CD14-positive monocyte (primary cell): ENCODE measurements at regions not wholly inside any gene's neighbourhood (a gene's known extent, or its start where the extent isn't known, plus 50 kb on each side); places are given as distances from the start of the nearest gene placed in this dataset.

ENCODE experiments used
- DNase-seq, 3 donors: peaks; one replicate each; pipeline ENCODE4 v3.0.0-alpha.2; 2011 to 2022
- H2AFZ ChIP-seq: 2 replicates; pipeline ENCODE4 v1.6.0; 2012; ENCODE audit warnings: mild to moderate bottlenecking, low read depth, low read length, inconsistent platforms; ENCODE audit not compliant: insufficient read depth, poor library complexity, severe bottlenecking
- H3K27ac ChIP-seq, 2 donors: 1 replicate in 1 of 2; 2 replicates in 1 of 2; pipeline ENCODE4 v1.5.1; 2012 to 2013; ENCODE audit warnings: low read length in 2 of 2, control low read depth in 1 of 2, inconsistent platforms in 1 of 2, low read depth in 1 of 2, mild to moderate bottlenecking in 1 of 2
- H3K27me3 ChIP-seq, 2 donors: one replicate each; pipeline versions ENCODE4 v1.6.0 to v1.6.1; 2011 to 2013; ENCODE audit warnings: low read length in 2 of 2; ENCODE audit not compliant: control insufficient read depth in 2 of 2, insufficient read depth in 2 of 2
- H3K36me3 ChIP-seq, 2 donors: replicated peaks in 1 of 2; 1 replicate in 1 of 2; 2 replicates in 1 of 2; pipeline versions ENCODE4 v1.5.1 to v1.6.1; 2012 to 2013; ENCODE audit warnings: low read length in 2 of 2, control low read depth in 1 of 2, inconsistent platforms in 1 of 2, mild to moderate bottlenecking in 1 of 2; ENCODE audit not compliant: insufficient read depth in 2 of 2, control insufficient read depth in 1 of 2
- H3K4me1 ChIP-seq, 2 donors: 1 replicate in 1 of 2; 2 replicates in 1 of 2; pipeline versions ENCODE4 v1.5.1 to v1.6.1; 2012 to 2013; ENCODE audit warnings: low read length in 2 of 2, control low read depth in 1 of 2, inconsistent platforms in 1 of 2, mild to moderate bottlenecking in 1 of 2, moderate library complexity in 1 of 2; ENCODE audit not compliant: insufficient read depth in 2 of 2, control insufficient read depth in 1 of 2
- H3K4me2 ChIP-seq: replicated peaks from 2 replicates; pipeline ENCODE3; 2012; ENCODE audit warnings: low read length, moderate library complexity, mild to moderate bottlenecking; ENCODE audit not compliant: poor library complexity, severe bottlenecking; ENCODE audit errors: extremely low read depth
- H3K4me3 ChIP-seq, 3 experiments: fragments of 200-600 bp in 1 of 3; sonication (generic) in 1 of 3; replicated peaks in 1 of 3; 1 replicate in 2 of 3; 2 replicates in 1 of 3; pipeline ENCODE4 v1.5.1; 2011 to 2013; ENCODE audit warnings: low read length in 3 of 3, mild to moderate bottlenecking in 3 of 3, control low read depth in 2 of 3, low read depth in 2 of 3, inconsistent platforms in 1 of 3, moderate library complexity in 1 of 3
- H3K79me2 ChIP-seq: 2 replicates; pipeline ENCODE4 v1.6.0; 2012; ENCODE audit warnings: mild to moderate bottlenecking, control low read depth, inconsistent platforms, low read length, moderate library complexity; ENCODE audit not compliant: insufficient read depth
- H3K9ac ChIP-seq: 2 replicates; pipeline ENCODE4 v1.6.0; 2017; ENCODE audit warnings: low read length, mild to moderate bottlenecking; ENCODE audit not compliant: insufficient read depth, poor library complexity, severe bottlenecking
- H3K9me3 ChIP-seq, 2 donors: replicated peaks in 1 of 2; 1 replicate in 1 of 2; 2 replicates in 1 of 2; pipeline versions ENCODE4 v1.5.1 to v1.6.1; 2012 to 2013; ENCODE audit warnings: low read length in 2 of 2, control low read depth in 1 of 2; ENCODE audit not compliant: control insufficient read depth in 1 of 2, insufficient read depth in 1 of 2
- H4K20me1 ChIP-seq: 2 replicates; pipeline ENCODE4 v1.6.0; 2012; ENCODE audit warnings: mild to moderate bottlenecking, low read length, control low read depth, moderate library complexity; ENCODE audit not compliant: insufficient read depth
- H3K27ac Mint-ChIP-seq, 7 donors: one replicate each; pipeline ENCODE4 v1.8.0; 2020; ENCODE audit warnings: mild to moderate bottlenecking in 7 of 7, mixed read lengths in 7 of 7, moderate library complexity in 6 of 7, inconsistent platforms in 2 of 7
- H3K27me3 Mint-ChIP-seq, 3 donors: one replicate each; pipeline ENCODE4 v1.8.0; 2021 to 2022; ENCODE audit warnings: low read depth in 3 of 3, mild to moderate bottlenecking in 3 of 3, mixed read lengths in 3 of 3, moderate library complexity in 3 of 3, inconsistent platforms in 1 of 3
- H3K36me3 Mint-ChIP-seq, 2 donors: one replicate each; pipeline ENCODE4 v1.8.0; 2020; ENCODE audit warnings: mixed read lengths in 2 of 2, inconsistent platforms in 1 of 2, mild to moderate bottlenecking in 1 of 2
- H3K4me1 Mint-ChIP-seq: one replicate; pipeline ENCODE4 v1.8.0; 2020; ENCODE audit warnings: mild to moderate bottlenecking, mixed read lengths
- H3K4me3 Mint-ChIP-seq, 2 donors: one replicate each; pipeline ENCODE4 v1.8.0; 2020; ENCODE audit warnings: mild to moderate bottlenecking in 2 of 2, mixed read lengths in 2 of 2, moderate library complexity in 1 of 2
- H3K9me3 Mint-ChIP-seq, 7 donors: one replicate each; pipeline ENCODE4 v1.8.0; 2020 to 2022; ENCODE audit warnings: mixed read lengths in 7 of 7, mild to moderate bottlenecking in 6 of 7, moderate library complexity in 6 of 7, inconsistent platforms in 2 of 7
- WGBS: methylation state at CpG from one replicate; pipeline ENCODE4 v1.1.5; 2013; ENCODE audit warnings: missing lambda C conversion rate; ENCODE audit not compliant: insufficient coverage; 5-methylcytosine and 5-hydroxymethylcytosine counted together
- intact Hi-C, 2 donors: fragments of 100-400 bp; cut with micrococcal nuclease; formaldehyde crosslinking; loops; one replicate each; pipeline versions ENCODE4 v1.15.0 to v1.15.1; 2023
- TF ChIP-seq, protein P1 (sequence below): fragments of 200-600 bp; IDR thresholded peaks from one replicate; pipeline ENCODE4 v1.8.0; 2022; ENCODE audit warnings: antibody characterized with exemption, mild to moderate bottlenecking

DNA sequence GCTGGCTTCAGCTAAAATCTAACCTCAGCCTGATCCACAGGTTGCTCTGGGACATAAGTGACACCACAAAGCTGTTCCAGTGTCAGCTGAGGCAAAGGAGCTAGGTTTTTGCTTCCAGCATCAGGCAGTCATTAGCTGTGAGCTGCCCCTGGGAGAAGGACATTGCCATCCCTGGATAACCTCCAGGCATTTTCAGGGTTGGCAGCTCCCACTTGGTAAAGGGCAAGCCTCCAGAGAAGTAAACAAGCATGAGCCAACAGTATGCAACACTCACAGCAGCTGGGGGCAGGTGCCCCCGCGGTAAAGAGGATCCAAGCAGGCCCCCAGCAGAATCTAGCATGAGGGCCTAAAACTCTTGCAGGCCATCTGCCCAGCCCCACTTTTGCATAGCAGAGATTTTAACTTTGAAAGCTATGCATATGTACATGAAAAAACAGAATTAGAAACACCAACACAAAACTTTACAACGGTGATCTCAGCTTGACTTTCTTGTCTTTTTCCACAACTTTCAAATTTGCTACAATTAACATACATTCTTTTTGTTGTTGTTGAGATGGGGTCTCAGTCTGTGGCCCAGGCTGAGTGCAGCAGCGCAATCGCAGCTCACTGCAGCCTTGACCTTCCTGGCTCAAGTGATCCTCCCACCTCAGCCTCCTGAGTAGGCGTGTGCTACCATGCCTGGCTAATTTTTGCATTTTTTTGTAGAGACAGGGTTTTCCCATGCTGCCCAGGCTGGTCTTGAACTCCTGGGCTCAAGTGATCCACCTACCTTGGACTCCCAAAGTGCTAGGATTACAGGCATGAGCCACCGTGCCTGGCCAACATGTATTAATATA, 83.8 kb upstream of the TPM1 start:
- Histone ChIP-seq H4K20me1 (no peaks in the 10 kb centered on the region), H3K4me1 (no peaks in the 10 kb centered on the region), H3K27ac (no peak overlapping the region), H3K4me2 (no peak overlapping the region), H3K36me3 (no peaks in the 10 kb centered on the region), H3K79me2 (no peaks in the 10 kb centered on the region), H3K4me3 (no peak overlapping the region), H2AFZ (no peak overlapping the region), H3K9ac (no peak overlapping the region), H3K27me3 (peaks cover 0 to 3% of the 10 kb centered on the region in 2 donors), H3K9me3 (no peaks in the 10 kb centered on the region)
- no peak overlapping the region for H3K27ac Mint-ChIP-seq
- 89% methylated on average over 3 of the region's 7 CpGs for WGBS
- TF ChIP-seq, protein P1, sequence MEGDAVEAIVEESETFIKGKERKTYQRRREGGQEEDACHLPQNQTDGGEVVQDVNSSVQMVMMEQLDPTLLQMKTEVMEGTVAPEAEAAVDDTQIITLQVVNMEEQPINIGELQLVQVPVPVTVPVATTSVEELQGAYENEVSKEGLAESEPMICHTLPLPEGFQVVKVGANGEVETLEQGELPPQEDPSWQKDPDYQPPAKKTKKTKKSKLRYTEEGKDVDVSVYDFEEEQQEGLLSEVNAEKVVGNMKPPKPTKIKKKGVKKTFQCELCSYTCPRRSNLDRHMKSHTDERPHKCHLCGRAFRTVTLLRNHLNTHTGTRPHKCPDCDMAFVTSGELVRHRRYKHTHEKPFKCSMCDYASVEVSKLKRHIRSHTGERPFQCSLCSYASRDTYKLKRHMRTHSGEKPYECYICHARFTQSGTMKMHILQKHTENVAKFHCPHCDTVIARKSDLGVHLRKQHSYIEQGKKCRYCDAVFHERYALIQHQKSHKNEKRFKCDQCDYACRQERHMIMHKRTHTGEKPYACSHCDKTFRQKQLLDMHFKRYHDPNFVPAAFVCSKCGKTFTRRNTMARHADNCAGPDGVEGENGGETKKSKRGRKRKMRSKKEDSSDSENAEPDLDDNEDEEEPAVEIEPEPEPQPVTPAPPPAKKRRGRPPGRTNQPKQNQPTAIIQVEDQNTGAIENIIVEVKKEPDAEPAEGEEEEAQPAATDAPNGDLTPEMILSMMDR, result no peak
- peaks cover 0 to 3% (median under 1%) of the 10 kb centered on the region in 7 donors for H3K9me3 Mint-ChIP-seq
- no peaks in the 10 kb centered on the region for H3K36me3 Mint-ChIP-seq
- intact Hi-C loops, result no loop called here
- H3K4me1 Mint-ChIP-seq, result no peaks in the 10 kb centered on the region
- H3K27me3 Mint-ChIP-seq, result peaks cover 6 to 16% (median 15%) of the 10 kb centered on the region in 3 donors
- no peak for DNase-seq
- no peak overlapping the region for H3K4me3 Mint-ChIP-seq

DNA sequence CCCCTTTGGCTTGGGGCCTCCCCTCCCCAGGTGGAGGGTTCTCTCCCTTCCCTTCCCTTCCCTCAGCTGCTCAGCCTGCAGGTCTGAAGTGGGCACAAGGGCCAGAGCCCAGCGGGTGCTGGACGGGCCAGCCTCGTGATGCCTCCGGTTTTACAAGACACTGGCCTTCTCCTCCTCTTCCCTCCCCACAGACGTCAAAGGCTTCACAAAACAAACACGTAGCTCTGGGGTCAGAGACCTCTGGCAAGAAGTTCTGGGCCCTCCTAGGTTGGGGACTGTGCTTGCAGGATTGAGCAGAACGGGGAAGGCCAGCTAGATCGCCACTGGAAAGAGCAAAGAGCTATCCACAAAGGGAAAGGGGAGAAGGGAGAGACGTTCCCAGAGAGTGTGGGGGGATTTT, 81.4 kb upstream of the TPM1 start:
- no peak overlapping the region for H2AFZ ChIP-seq
- H3K4me1 ChIP-seq, result no peaks in the 10 kb centered on the region
- Mint-ChIP-seq H3K4me1 (no peaks in the 10 kb centered on the region), H3K27me3 (peaks cover 4 to 7% (median 5%) of the 10 kb centered on the region in 3 donors), H3K4me3 (no peak overlapping the region), H3K27ac (no peak overlapping the region), H3K9me3 (peaks cover 0 to 3% (median 0%) of the 10 kb centered on the region in 7 donors), H3K36me3 (no peaks in the 10 kb centered on the region)
- H3K36me3 ChIP-seq, result no peaks in the 10 kb centered on the region
- H3K79me2 ChIP-seq, result no peaks in the 10 kb centered on the region
- no peaks in the 10 kb centered on the region for H4K20me1 ChIP-seq
- WGBS, result 88% methylated on average over 7 of the region's 9 CpGs
- H3K9me3 ChIP-seq, result no peaks in the 10 kb centered on the region
- H3K27ac ChIP-seq, result no peak overlapping the region
- H3K9ac ChIP-seq, result no peak overlapping the region
- TF ChIP-seq, protein P1, result no peak
- no peak overlapping the region for H3K4me3 ChIP-seq
- H3K4me2 ChIP-seq, result no peak overlapping the region
- intact Hi-C loops, result no loop called here
- no peaks in the 10 kb centered on the region for H3K27me3 ChIP-seq
- no peak for DNase-seq
